Glutamatergic neuron (in vitro differentiated cells): ENCODE measurements at regions not wholly inside any gene's neighbourhood (a gene's known extent, or its start where the extent isn't known, plus 50 kb on each side); places are given as distances from the start of the nearest gene placed in this dataset.

Experiments
- DNase-seq: peaks from one replicate; pipeline ENCODE4 v3.0.0; 2022
- H3K27ac Mint-ChIP-seq: one replicate; pipeline ENCODE4 v1.8.0; 2020; ENCODE audit warnings: mild to moderate bottlenecking, mixed read lengths, inconsistent platforms; ENCODE audit not compliant: unreplicated experiment
- H3K27me3 Mint-ChIP-seq: one replicate; pipeline ENCODE4 v1.8.0; 2020; ENCODE audit warnings: mild to moderate bottlenecking, moderate library complexity, mixed read lengths, inconsistent platforms; ENCODE audit not compliant: unreplicated experiment
- H3K36me3 Mint-ChIP-seq: one replicate; pipeline ENCODE4 v1.8.0; 2020; ENCODE audit warnings: mild to moderate bottlenecking, mixed read lengths, inconsistent platforms; ENCODE audit not compliant: unreplicated experiment
- H3K4me1 Mint-ChIP-seq: one replicate; pipeline ENCODE4 v1.8.0; 2020; ENCODE audit warnings: mild to moderate bottlenecking, low read depth, mixed read lengths, inconsistent platforms; ENCODE audit not compliant: unreplicated experiment
- H3K4me3 Mint-ChIP-seq: one replicate; pipeline ENCODE4 v1.8.0; 2020; ENCODE audit warnings: mild to moderate bottlenecking, mixed read lengths, inconsistent platforms; ENCODE audit not compliant: unreplicated experiment
- H3K9me3 Mint-ChIP-seq: one replicate; pipeline ENCODE4 v1.8.0; 2020; ENCODE audit warnings: mild to moderate bottlenecking, moderate library complexity, mixed read lengths, inconsistent platforms; ENCODE audit not compliant: unreplicated experiment
- TF ChIP-seq, protein P1 (sequence below): fragments of 200-600 bp; sonication (generic); IDR thresholded peaks from one replicate; pipeline ENCODE4 v1.5.0; 2021; ENCODE audit not compliant: partially characterized antibody, unreplicated experiment

DNA sequence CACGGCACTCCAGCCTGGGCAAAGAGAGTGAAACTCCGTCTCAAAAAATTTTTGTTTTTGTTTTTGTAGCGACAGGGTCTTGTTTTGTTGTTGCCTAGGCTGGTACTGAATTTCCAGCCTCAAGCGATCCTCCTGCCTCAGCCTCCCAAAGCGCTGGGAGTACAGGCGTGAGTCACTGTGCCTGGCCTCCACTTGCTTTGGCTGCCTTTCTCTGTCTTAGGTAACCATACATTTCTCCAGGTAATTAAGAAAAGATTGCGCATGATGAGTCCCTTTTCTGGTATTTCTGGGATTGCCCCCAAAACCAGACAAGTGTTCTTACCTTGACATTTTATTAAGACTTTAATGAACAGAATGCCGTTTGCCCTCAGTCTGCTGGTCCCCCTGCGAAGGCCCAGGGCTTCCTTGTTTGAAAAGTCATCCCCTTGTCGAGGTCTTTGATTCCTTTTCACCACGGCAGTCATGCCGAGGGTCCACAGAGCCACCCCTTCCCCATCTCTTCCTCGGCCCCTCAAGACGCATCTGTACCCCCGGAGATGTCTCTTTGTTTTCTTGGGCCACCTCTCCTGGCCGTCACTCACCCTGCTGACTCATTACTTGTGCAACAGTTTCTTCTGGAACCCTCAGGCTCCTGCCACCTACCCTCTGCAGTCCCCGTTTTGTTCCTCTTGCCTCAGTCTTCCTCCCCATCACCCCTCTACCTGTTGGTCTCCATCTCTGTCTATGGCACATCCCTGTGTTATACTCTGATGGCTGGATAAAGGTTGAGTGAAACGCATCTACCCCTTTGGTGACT, 151.0 kb downstream of the SEC14L1 start:
- Mint-ChIP-seq H3K4me3 (no peak overlapping the region), H3K4me1 (no peaks in the 10 kb centered on the region), H3K27ac (no peak overlapping the region), H3K27me3 (peaks cover 5% of the 10 kb centered on the region), H3K9me3 (peaks cover 1% of the 10 kb centered on the region), H3K36me3 (no peaks in the 10 kb centered on the region)
- no peak for DNase-seq
- TF ChIP-seq, protein P1, sequence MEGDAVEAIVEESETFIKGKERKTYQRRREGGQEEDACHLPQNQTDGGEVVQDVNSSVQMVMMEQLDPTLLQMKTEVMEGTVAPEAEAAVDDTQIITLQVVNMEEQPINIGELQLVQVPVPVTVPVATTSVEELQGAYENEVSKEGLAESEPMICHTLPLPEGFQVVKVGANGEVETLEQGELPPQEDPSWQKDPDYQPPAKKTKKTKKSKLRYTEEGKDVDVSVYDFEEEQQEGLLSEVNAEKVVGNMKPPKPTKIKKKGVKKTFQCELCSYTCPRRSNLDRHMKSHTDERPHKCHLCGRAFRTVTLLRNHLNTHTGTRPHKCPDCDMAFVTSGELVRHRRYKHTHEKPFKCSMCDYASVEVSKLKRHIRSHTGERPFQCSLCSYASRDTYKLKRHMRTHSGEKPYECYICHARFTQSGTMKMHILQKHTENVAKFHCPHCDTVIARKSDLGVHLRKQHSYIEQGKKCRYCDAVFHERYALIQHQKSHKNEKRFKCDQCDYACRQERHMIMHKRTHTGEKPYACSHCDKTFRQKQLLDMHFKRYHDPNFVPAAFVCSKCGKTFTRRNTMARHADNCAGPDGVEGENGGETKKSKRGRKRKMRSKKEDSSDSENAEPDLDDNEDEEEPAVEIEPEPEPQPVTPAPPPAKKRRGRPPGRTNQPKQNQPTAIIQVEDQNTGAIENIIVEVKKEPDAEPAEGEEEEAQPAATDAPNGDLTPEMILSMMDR = no peak

- no peak for DNase-seq
- H3K27ac Mint-ChIP-seq = no peak overlapping the region
- no peaks in the 10 kb centered on the region for H3K4me1 Mint-ChIP-seq
- H3K9me3 Mint-ChIP-seq = peaks cover 10% of the 10 kb centered on the region
- peaks cover 10% of the 10 kb centered on the region for H3K36me3 Mint-ChIP-seq
- H3K4me3 Mint-ChIP-seq = no peak overlapping the region
- TF ChIP-seq, protein P1 = no peak
- peaks cover 5% of the 10 kb centered on the region for H3K27me3 Mint-ChIP-seq
Measured at GRCh38 chr17:77294761-77295160, 154.0 kb downstream of the SEC14L1 start.

GRCh38 chr17:77295241-77295853, 154.6 kb downstream of the SEC14L1 start:
- no peak for DNase-seq
- TF ChIP-seq, protein P1 = no peak
- Mint-ChIP-seq H3K9me3 (peaks cover 10% of the 10 kb centered on the region), H3K27ac (no peak overlapping the region), H3K27me3 (peaks cover 5% of the 10 kb centered on the region), H3K36me3 (peaks cover 10% of the 10 kb centered on the region), H3K4me1 (no peaks in the 10 kb centered on the region), H3K4me3 (no peak overlapping the region)

GRCh38 chr17:77296769-77297409, 156.1 kb downstream of the SEC14L1 start:
- Mint-ChIP-seq H3K27ac (no peak overlapping the region), H3K36me3 (peaks cover 10% of the 10 kb centered on the region), H3K27me3 (peaks cover 5% of the 10 kb centered on the region), H3K9me3 (peaks cover 10% of the 10 kb centered on the region), H3K4me1 (no peaks in the 10 kb centered on the region), H3K4me3 (no peak overlapping the region)
- TF ChIP-seq, protein P1 = no peak
- no peak for DNase-seq
